HG03025 (cell line): ENCODE measurements at regions not wholly inside any gene's neighbourhood (a gene's known extent, or its start where the extent isn't known, plus 50 kb on each side); places are given as distances from the start of the nearest gene placed in this dataset.
"Not testable (repeated sequence)": the region's sequence is repeated elsewhere in the genome, so short reads cannot be mapped to it uniquely, and the experiment has no call there.

Experiments used
- ATAC-seq: cut with Tn5 transposase; IDR thresholded peaks from one replicate; pipeline ENCODE4 v1.9.1; 2021; ENCODE audit warnings: mild to moderate bottlenecking, moderate library complexity; ENCODE audit not compliant: unreplicated experiment, low FRiP score

GRCh38 chr3:28575746-28576613 lies 227.4 kb upstream of the AZI2 start:
- no peak for ATAC-seq

- no peak for ATAC-seq
Observed at GRCh38 chr3:28576614-28577200, 228.1 kb upstream of the AZI2 start.

GRCh38 chr3:28577941-28578500 lies 229.4 kb upstream of the AZI2 start:
- no peak for ATAC-seq

- ATAC-seq, result no peak
Observed at GRCh38 chr3:28586325-28586724, 237.7 kb upstream of the AZI2 start.

- ATAC-seq, result no peak
Observed at GRCh38 chr3:28587723-28588122, 239.1 kb upstream of the AZI2 start.

- ATAC-seq, result no peak
Observed at GRCh38 chr3:28590216-28590615, 241.6 kb upstream of the AZI2 start.

- no peak for ATAC-seq
Observed at GRCh38 chr3:28590860-28591259, 242.2 kb upstream of the AZI2 start.

GRCh38 chr3:28595372-28595771 lies 246.7 kb upstream of the AZI2 start:
- no peak for ATAC-seq

GRCh38 chr3:28597452-28597851 lies 248.8 kb upstream of the AZI2 start:
- ATAC-seq, result no peak

GRCh38 chr3:28598165-28598564 lies 249.5 kb upstream of the AZI2 start:
- ATAC-seq, result no peak

- no peak for ATAC-seq
Observed at GRCh38 chr3:28601291-28601690, 252.7 kb upstream of the AZI2 start.

GRCh38 chr3:28606283-28606682 lies 257.7 kb upstream of the AZI2 start:
- no peak for ATAC-seq

GRCh38 chr3:28612232-28612631 lies 263.6 kb upstream of the AZI2 start:
- ATAC-seq, result no peak

- no peak for ATAC-seq
Observed at GRCh38 chr3:28613511-28614106, 265.0 kb upstream of the AZI2 start.

GRCh38 chr3:28615071-28615470 lies 266.4 kb upstream of the AZI2 start:
- no peak for ATAC-seq

- ATAC-seq, result no peak
Observed at GRCh38 chr3:28615971-28616370, 267.3 kb upstream of the AZI2 start.

- no peak for ATAC-seq
Observed at GRCh38 chr3:28617821-28618220, 269.2 kb upstream of the AZI2 start.

GRCh38 chr3:28623106-28623505 lies 274.5 kb upstream of the AZI2 start:
- ATAC-seq, result no peak

GRCh38 chr3:28624084-28624483 lies 275.5 kb upstream of the AZI2 start:
- no peak for ATAC-seq

- not testable (repeated sequence) for ATAC-seq
Observed at GRCh38 chr3:28627843-28628242, 279.2 kb upstream of the AZI2 start.

GRCh38 chr3:28634019-28634418 lies 285.4 kb upstream of the AZI2 start:
- no peak for ATAC-seq
